HG02759 (cell line): ENCODE measurements at regions not wholly inside any gene's neighbourhood (a gene's known extent, or its start where the extent isn't known, plus 50 kb on each side); places are given as distances from the start of the nearest gene placed in this dataset.

Source experiments
- ATAC-seq: cut with Tn5 transposase; IDR thresholded peaks from one replicate; pipeline ENCODE4 v1.9.1; 2021; ENCODE audit warnings: mild to moderate bottlenecking, moderate library complexity; ENCODE audit not compliant: unreplicated experiment

DNA sequence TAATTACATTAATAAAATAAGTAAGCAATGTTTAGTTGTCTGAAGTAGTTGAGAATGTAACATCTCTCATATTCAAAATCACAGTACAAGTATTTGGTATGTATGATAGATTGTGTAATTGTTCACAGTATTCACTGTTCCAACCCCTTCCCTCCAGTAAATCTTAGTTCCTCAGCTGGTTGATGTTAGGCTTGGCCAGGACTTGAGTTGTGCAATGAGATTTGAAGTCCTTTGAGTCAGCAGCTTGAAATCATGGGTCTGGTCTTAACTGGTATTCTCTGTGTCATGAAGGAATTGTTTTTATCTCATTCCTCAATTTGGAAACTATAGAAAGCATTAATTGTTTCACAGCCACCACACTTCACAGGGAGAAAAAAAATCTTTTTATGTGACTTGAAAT is 477.1 kb downstream of the FSCB start:
- ATAC-seq: no peak

DNA sequence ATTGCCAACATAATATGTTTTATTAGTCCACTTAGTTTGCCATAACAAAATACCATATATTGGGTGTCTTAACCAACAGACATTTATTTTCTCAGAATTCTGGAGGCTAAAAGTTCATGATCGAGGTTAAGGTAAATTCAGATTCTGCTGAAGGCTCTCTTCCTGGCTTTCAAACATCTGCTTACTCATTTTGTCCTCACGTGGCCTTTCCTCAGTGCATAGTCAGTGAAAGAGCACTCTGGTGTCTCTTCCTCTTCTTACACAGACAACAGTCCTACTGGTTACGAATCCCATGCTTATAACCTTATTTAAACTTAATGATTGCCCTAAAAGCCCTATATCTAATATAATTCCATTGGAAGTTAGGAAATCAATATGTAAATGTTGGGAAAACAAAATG is 479.7 kb downstream of the FSCB start:
- ATAC-seq: peak; percentile 87

DNA sequence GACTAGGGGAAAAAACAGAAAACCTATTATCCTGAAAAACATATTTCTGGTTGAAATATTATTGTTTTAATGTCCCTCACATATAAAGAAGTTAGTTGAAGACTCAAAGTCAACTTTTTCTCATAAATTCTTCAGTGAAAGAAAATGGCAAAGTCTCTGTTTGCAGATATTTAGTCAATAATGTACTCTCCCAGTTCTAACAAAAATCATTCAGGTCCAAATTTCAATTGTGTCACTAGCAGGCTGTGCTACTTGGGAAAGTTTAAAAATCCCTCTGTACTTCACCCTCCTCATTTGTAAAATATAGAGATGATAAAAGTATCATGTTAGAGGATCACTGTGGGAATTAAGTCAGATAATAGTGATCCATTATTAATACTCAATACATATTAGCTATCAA is 496.5 kb downstream of the FSCB start:
- no peak for ATAC-seq

DNA sequence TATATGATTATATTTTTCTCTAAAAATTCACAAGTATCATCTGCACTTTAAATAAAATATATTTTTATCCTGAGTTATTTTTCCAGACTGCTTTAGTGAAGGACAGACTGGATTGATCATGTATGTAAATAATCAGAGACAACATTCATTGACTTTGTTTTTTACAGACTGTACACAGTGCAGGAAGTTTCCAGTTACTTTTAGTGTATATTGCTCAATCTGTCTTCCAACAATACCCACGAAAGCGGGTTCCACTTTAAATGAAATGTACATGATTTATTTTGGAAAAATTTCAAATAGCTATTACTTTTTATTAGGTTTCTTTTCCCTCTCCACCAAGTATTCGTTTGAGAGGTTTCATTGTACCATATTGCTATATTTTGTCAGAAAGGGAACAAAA is 497.0 kb downstream of the FSCB start:
- no peak for ATAC-seq

DNA sequence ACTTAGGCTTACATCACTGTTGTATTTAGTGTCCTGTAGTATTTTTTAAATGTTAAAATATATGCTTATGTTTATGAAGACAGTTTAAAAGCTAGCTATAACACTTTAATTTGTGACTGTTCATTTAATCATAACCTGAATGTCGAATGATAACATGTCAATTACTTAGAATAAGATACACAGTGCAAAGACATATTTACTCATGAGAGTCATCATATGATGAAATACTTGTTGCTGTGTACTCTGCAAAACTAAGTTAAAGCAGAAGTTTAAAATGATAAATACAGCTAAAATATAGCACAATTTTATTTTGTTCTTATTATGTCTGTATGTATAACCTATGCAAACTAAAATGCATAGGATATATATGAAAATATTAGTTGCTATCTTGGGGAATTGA is 497.4 kb downstream of the FSCB start:
- ATAC-seq: no peak

DNA sequence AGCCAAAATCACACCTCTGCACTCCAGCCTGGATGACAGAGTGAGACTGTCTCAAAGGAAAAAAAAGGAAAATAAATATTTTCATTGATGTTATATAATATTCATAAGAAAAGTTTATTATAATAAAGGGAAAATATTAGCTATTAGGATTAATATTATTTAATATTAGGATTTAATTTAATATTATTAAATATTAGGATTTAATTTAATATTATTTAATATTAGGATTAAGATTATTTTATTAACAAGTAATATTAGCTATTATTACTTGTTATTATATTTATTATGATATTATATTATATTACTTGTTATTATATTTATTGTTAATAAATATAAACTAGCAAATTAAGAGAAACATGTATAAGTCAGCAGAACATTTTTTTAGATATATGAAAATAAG is 518.1 kb downstream of the FSCB start:
- ATAC-seq: no peak

DNA sequence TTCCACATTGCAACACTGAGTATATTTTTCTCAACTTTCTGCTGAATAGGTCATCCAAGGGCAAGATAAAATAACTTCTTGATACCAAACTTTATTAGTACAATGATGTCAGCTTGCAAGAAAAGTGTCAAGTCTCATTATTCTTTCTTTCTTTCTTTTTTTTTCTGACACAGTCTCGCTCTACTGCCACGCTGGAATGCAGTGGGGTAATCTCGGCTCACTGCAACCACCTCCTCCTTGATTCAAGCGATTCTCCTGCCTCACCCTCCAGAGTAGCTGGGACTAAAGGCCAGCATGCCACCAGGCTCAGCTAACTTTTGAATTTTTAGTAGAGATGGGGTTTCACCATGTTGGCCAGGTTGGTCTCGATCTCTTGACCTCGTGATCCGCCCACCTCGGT is 523.4 kb downstream of the FSCB start:
- no peak for ATAC-seq

DNA sequence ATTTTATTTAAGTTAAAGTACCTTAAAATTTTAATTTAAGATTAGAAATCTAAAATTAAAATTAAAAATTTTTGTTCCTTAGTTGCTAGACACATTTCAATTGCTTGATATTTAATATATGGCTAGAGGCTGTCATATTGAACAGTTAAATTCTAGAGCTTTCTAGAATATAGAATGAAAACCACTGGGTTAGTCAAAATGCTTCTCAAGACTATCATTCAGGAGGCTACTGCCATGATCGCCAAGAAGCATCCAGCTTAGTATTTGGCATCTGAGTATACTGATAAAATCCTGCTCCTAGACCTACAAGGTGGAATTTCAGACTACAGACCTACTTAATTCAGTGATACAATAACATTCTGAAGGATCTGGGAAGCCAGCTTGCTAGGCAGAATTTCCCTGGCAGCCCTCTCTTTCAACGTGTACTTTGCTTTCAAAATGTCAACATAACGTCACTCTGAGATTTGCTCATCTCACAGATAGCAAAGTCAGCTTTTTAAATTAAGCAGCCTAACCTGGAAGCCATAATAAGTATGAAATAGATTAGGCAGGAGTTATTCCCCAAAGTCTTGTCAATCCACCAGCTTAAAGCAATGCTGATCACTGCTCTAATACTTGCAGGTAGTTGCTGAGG is 525.8 kb downstream of the FSCB start:
- ATAC-seq: no peak

DNA sequence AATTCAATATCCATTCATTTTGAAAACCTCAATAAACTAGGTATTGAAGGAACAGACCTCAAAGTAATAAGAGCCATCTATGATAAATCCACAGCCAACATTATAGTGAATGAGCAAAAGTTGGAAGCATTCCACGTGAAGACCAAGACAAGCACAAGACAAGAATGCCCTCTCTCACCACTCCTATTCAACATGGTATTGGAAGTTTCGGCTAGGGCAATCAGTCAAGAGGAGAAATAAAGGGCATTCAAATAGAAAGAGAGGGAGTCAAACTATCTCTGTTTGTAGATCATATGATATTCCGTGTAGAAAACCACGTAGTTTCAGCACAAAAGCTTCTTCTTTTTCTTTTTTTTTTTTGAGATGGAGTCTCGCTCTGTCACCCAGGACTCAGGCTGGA is 550.3 kb downstream of the FSCB start:
- no peak for ATAC-seq

DNA sequence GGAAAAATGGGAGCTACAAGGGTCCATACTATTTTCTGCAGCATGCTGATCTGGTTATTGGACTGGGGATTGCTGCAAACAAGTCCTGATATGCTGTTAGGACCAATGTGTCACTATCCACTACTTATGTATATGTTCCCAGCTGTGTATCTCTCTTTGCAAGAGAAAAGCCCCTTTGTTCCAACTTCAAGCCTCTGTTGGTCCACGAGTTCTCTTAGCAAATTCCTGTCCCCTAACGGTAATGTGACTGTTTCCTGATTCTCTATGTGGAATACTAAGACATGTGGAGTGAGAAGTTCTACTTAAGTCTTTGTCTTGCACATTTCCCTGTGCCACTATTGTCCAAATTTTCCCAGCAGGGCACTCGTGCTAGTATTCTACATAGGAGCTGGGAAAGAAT is 557.7 kb downstream of the FSCB start:
- no peak for ATAC-seq

DNA sequence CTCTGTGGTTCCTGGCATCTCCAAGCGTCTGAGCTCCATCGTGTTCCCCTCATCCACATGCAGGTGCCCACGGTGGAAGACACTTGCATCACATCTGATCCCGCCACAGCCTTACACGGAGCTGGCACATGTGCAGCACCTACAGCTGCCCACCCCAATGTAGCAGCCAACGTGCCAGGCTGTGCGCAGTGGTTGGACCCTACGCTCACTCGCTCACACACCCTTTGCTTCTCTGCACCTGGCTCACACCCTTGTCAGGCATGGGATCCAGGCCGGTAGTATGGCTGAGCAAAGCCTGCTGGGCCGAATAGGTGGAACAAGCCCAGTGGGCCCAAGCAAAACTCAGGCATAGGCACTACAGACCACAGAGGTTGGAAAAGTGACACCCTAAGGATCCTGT is 567.2 kb downstream of the FSCB start:
- no peak for ATAC-seq

DNA sequence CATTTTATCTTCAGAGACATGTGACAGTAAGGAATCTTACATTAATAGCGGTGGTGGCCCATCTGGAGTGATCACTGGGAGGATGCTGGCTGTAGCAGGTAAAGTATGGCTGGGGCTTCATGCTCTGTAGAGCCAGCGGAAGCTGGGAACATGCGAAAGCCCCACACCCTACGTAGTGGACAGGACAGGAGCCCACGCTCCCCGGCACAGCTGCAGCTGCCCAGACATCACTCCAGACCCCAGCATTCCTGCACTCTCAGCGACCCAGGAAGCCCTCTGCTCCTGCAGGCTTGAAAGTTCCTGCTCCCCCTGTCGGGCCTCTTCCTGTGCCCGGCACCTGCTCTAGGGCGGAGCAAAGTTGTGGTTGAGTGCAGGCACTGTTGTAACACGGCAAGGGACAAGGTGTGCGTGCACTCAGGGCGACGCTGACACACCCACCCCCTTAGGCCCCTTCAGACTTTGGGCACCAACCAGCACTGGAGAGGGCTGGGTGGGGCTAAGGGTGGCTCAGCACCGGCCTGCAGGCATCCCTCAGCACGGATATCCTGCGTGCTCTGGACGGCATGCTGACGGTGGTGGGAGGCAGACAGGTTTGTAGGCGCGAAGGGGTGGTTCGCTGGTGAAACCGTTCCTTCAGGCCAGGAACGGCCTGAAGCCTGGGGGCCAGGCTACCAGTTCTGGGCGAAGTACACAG is 568.3 kb downstream of the FSCB start:
- no peak for ATAC-seq

DNA sequence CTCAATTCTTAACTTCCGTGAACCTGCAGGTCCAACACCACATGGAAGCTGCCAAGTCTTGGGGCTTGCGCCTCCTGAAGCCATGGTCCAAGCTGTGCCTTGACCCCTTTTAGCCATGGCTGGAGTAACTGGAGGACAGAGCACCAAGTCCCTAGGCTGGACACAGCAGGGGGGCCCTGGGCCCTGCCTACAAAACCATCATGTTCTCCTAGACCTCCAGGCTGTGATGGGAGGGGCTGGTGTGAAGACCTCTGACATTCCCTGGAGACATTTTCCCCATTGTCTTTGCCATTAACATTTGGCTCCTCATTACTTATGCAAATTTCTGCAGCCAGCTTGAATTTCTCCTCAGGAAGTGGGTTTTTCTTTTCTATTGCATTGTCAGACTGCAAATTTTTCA is 570.1 kb downstream of the FSCB start:
- no peak for ATAC-seq

DNA sequence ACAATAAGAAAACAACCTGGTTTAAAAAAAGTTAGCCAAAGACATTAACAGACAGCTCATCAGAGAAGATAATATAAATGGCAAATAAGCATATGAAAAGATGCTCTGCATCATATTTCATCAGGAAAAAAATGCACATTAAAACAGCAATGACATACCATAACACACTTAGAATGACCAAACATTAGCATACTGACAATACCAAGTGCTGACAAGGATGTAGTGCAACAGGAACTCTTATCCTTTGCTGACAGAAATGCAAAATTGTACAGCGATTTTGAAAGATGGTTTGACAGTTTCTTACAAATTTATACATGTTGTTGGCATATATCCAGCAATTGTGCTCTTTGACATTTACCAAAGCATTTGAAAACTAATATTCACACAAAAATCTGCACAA is 573.0 kb downstream of the FSCB start:
- no peak for ATAC-seq

DNA sequence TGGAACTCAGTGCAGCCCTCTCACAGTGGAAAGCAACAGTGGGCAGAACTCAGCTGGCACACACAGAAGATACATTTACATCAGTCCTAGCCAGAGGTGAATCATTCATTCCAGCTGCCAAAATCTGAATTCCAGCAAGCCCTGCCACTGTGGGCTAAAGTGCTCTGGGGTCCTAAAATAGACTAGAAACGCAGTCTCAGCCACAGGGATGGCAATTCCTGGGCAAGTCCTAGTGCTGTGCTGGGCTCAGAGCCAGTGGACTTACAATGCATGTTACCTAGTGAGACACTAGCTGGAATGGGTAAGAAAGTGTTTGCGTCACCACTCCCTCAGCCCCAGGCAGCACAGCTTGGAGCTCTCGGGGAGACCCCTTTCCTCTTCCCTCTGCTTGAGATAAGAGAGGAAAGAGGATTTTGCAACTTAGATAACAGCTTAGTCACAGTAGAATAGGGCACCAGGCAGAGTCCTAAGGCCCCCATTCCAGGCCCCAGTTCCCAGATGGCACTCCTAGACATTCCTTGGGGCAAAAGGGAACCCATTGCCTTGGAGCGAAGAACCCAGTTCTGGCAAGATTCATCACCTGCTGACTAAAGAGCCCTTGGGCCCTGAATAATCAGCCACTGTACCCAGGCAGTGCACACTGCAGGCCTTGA is 592.9 kb downstream of the FSCB start:
- ATAC-seq: no peak

DNA sequence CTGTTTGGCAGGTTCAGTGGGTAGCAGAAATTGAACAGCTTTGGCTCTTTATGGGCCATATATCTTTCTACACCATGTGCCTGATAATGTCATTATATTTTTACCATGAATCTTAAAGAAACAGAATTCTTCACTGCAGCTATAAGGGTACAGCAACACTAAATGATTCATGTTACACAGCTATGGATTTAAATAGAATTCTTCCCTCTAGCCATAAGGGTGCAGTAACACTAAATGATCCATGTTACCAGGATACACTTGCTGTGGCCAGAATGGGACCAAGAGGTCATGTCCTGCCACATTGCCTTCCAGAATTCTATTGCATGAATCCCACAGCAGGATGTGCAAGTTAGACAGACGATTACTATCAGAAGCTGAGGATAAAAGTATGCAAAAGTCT is 603.9 kb downstream of the FSCB start:
- ATAC-seq: no peak

DNA sequence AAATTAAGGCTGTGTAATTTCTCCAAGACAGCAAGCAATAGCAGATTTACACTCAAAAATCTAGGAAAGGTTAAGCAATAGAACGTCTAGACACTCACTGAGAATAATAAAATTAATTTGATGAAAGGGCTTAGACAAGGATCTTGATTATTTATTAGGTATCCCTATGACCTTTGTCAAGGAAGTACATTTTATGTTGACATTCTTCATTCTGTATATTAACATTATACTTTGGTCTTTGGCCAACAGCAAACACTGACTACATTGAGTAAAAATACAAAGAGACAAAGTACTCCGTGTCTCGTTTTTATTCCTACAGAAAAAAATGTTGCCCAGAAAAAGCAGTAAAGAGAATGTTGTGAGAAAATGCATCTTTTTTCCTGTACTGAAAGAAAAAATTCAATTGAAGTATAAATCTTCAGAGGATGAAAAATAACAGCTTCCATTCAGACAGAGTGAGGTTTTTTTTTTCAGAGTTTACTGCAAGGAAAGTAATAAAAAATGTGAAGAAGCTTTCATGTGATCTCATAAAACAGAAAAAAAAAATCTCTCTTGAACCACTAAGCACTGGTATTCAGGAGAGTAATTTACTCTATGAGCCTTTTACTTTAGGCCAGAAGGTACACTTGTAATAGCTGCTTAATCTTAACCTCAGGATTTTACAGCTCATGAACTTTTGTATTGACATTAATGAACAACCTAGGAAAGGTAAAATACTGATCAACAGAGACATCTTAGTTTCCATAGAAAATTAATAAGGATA is 605.0 kb downstream of the FSCB start:
- ATAC-seq: no peak

DNA sequence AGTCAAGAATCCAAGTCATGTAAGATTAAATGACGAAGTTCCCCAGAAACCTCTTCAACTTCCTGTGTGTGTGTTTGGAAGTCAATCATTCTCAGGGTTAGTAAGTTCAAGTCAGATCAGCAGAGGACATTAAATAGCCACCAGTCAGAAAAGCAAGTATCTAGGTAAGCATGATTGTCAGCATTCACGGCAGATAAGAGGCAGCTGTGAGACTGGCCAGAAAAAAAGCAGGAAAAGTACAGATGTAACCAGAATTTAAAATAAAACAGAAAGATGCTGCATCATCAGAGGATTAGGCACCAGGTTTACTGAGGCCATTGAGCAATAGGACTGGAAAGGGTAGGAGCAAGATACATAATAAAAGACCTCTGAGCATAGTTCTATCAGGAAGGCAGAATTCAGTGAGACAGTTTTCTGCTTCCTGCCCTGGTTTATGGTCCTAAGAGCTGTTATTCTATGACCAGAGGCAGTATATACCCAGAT is 606.9 kb downstream of the FSCB start:
- ATAC-seq: no peak

DNA sequence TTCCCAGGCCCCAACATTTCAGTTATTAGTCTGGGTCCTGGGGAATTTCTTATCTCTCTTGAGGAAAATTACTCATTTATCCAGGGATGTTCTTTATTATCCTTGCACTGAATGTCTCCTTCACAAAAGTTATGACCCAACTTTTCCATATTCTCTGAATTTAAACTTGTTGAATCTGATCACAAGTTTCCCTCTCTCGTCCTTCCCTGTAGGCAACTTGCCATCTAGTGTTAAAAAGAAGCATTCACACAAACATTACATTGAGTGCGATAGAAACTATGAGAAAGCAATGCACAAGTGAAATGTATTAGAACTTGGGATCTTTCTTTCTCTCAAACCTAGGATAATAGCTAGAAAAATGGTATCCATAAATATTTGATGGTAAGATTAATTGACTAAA is 608.4 kb downstream of the FSCB start:
- no peak for ATAC-seq

DNA sequence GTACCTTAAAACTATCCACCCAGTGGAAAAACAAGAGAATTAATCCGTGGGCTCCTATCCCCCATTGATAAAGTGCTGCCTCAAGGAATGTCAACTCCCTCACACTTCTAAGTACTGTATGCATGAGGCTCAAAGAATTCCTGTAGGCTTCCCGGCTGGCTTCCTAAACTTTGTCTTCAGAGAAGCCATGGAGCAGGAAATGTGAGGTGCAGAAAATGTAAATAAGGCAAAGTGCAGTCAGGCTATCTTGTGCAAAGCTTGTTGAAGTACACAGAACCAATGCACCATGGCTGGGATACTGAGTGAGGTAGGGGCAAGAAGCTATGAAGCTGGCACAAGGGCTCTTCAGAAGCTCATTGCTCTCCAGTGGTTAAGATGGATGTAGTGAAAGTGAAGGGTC is 611.0 kb downstream of the FSCB start:
- ATAC-seq: no peak

DNA sequence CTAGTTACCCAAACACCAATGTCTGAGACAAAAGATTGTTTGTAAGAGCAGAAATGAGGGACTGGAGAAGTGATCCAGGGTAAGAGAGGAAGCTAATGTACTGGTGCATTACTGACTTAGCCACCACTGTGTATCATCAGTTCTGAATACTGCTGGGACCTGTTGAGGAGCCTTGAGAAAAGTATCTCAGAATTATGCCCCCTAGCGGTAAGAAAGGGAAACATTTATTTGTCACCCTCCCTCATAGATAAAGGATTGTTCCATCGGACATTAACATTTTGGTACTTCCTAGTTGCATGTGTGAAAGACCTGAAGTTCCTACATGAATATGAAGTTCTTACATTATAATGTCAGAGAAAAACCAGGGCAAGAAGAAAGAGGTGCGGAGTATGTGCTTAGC is 612.5 kb downstream of the FSCB start:
- peak; percentile 90 for ATAC-seq

DNA sequence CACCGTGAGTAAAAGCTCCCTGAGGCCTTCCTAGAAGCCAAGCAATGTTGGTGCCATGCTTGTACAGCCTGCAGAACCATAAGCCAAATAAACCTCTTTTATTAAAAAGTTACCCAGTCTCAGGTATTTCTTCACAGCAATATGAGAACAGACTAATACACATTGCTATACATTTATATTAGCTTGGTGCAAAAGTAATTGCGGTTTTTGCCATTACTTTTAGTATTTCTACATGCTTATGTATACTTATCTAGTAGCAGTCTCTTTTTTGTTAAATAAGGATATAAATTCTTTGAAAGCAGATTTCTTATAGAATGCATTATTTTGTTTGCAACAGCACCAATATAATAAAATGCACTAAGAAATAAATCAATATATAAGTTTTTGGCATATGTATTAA is 619.6 kb downstream of the FSCB start:
- ATAC-seq: no peak
